HepG2 (cell line): ENCODE measurements at regions not wholly inside any gene's neighbourhood (a gene's known extent, or its start where the extent isn't known, plus 50 kb on each side); places are given as distances from the start of the nearest gene placed in this dataset.

Experiments used
- ATAC-seq: fragments of 200-7000 bp; cut with Tn5 transposase; 3 replicates; pipeline ENCODE4 v1.9.1; 2020; ENCODE audit warnings: mild to moderate bottlenecking, moderate library complexity
- BruUV-seq: library from RNA; stranded (reverse); fragments of 400-500 nt; replicated peaks from 2 replicates; lab custom pipeline; 2021; lab: Mats Ljungman, UMichigan
- CTCF ChIA-PET: fragments of 300-600 bp; formaldehyde crosslinking; extraction: SDS; loops from one replicate; lab custom pipeline; 2021; ENCODE audit warnings: low total read pairs, inconsistent platforms, low intra/inter-chr PET ratio; lab: Yijun Ruan, JAX
- POLR2A ChIA-PET: fragments of 350-600 bp; sonication (Branson Sonifier 250); formaldehyde crosslinking; loops from one replicate; lab custom pipeline; 2020; ENCODE audit warnings: antibody characterized with exemption, inconsistent platforms; lab: Yijun Ruan, JAX
- DNase-seq: peaks from one replicate; pipeline ENCODE4 v3.0.0-alpha.2; 2015; ENCODE audit warnings: low spot score
- FAIRE-seq: peaks from 3 replicates; lab custom pipeline; 2011; peaks lifted over from hg19 to GRCh38; lab: Jason Lieb, UNC
- H2AFZ ChIP-seq: one replicate; pipeline ENCODE4 v1.6.1; 2011; ENCODE audit warnings: low read length, inconsistent platforms
- H3K27ac ChIP-seq: fragments of 300-600 bp; 3 replicates; pipeline ENCODE4 v1.8.0; 2011; ENCODE audit warnings: mixed run types, mild to moderate bottlenecking, mixed read lengths, low read length, inconsistent platforms; ENCODE audit not compliant: insufficient read depth; ENCODE audit errors: extremely low read length
- H3K27me3 ChIP-seq, 2 experiments: fragments of 200-600 bp in 1 of 2; 2 replicates in 1 of 2; 3 replicates in 1 of 2; pipeline versions ENCODE4 v1.6.0 to v1.8.0; 2011; ENCODE audit warnings: low read length in 2 of 2, mild to moderate bottlenecking in 2 of 2, moderate library complexity in 2 of 2, inconsistent platforms in 1 of 2; ENCODE audit not compliant: insufficient read depth in 2 of 2, control insufficient read depth in 1 of 2
- H3K36me3 ChIP-seq, 2 experiments: fragments of 200-600 bp in 1 of 2; replicated peaks in 1 of 2; 2 replicates in 1 of 2; 3 replicates in 1 of 2; pipeline versions ENCODE4 v1.5.1 to v1.8.0; 2011; ENCODE audit warnings: low read length in 2 of 2, inconsistent platforms in 1 of 2; ENCODE audit not compliant: insufficient read depth in 2 of 2, control insufficient read depth in 1 of 2
- H3K4me1 ChIP-seq: 2 replicates; pipeline ENCODE4 v1.5.1; 2012; ENCODE audit warnings: low read length, inconsistent platforms; ENCODE audit not compliant: insufficient read depth
- H3K4me2 ChIP-seq: 2 replicates; pipeline ENCODE4 v1.6.0; 2011; ENCODE audit warnings: low read depth, low read length, inconsistent platforms
- H3K4me3 ChIP-seq, 3 experiments: fragments of 200-600 bp in 1 of 3; sonication (generic), shearing (Covaris generic) in 1 of 3; replicated peaks in 1 of 3; 2 replicates each; pipeline ENCODE4 v1.5.1; 2011 to 2016; ENCODE audit warnings: low read length in 3 of 3, inconsistent platforms in 2 of 3, low read depth in 2 of 3, mild to moderate bottlenecking in 2 of 3, control low read depth in 1 of 3, mixed read lengths in 1 of 3; ENCODE audit not compliant: insufficient read depth in 1 of 3
- H3K79me2 ChIP-seq: one replicate; pipeline ENCODE4 v1.6.1; 2011; ENCODE audit warnings: low read length, inconsistent platforms; ENCODE audit not compliant: insufficient read depth
- H3K9ac ChIP-seq: 2 replicates; pipeline ENCODE4 v1.6.0; 2011; ENCODE audit warnings: mild to moderate bottlenecking, low read depth, low read length, inconsistent platforms; ENCODE audit not compliant: insufficient read depth
- H3K9me3 ChIP-seq: 2 replicates; pipeline ENCODE4 v1.5.1; 2012; ENCODE audit warnings: mild to moderate bottlenecking, low read length
- H4K20me1 ChIP-seq: 2 replicates; pipeline ENCODE4 v1.6.0; 2011; ENCODE audit warnings: inconsistent platforms, mild to moderate bottlenecking, low read length, moderate library complexity; ENCODE audit not compliant: insufficient read depth
- CBFB ChIP-seq: sonication (generic); formaldehyde crosslinking; IDR thresholded peaks from 2 replicates; pipeline ENCODE4 v1.4.0; 2020; ENCODE audit warnings: missing genetic modification reagents
- FOXJ3 ChIP-seq: sonication (generic); formaldehyde crosslinking; IDR thresholded peaks from 2 replicates; pipeline ENCODE4 v1.4.0; 2020; ENCODE audit warnings: missing genetic modification reagents, mild to moderate bottlenecking, borderline replicate concordance
- MED8 ChIP-seq: sonication (generic); formaldehyde crosslinking; IDR thresholded peaks from 2 replicates; pipeline ENCODE4 v1.8.1; 2023; ENCODE audit warnings: mild to moderate bottlenecking, missing genetic modification reagents; ENCODE audit not compliant: insufficient replicate concordance
- MTA1 ChIP-seq: sonication (generic); formaldehyde crosslinking; IDR thresholded peaks from 2 replicates; pipeline ENCODE4 v1.4.0; 2020; ENCODE audit warnings: missing genetic modification reagents, mild to moderate bottlenecking, borderline replicate concordance
- POLR2G ChIP-seq: fragments of 200-400 bp; formaldehyde crosslinking; IDR thresholded peaks from 2 replicates; pipeline ENCODE4 v1.6.1; 2018; ENCODE audit warnings: mild to moderate bottlenecking, low read depth, low read length, moderate library complexity
- RCOR2 ChIP-seq: IDR thresholded peaks from 2 replicates; pipeline ENCODE4 v1.6.1; 2016; ENCODE audit warnings: missing biosample characterization, missing genetic modification reagents
- RFXAP ChIP-seq: sonication (generic); formaldehyde crosslinking; IDR thresholded peaks from 2 replicates; pipeline ENCODE4 v1.4.0; 2020; ENCODE audit warnings: missing genetic modification reagents, borderline replicate concordance
- SPEN ChIP-seq: sonication (generic); formaldehyde crosslinking; IDR thresholded peaks from 2 replicates; pipeline ENCODE4 v1.5.1; 2020; ENCODE audit warnings: low read depth, mild to moderate bottlenecking, missing genetic modification reagents
- SRF ChIP-seq: IDR thresholded peaks from 2 replicates; pipeline ENCODE4 v1.6.1; 2011; ENCODE audit warnings: mild to moderate bottlenecking, low read depth, low read length, moderate library complexity
- WIZ ChIP-seq: sonication (generic); formaldehyde crosslinking; IDR thresholded peaks from 2 replicates; pipeline ENCODE4 v1.5.1; 2020; ENCODE audit warnings: mild to moderate bottlenecking, missing genetic modification reagents
- ZNF570 ChIP-seq: sonication (generic); formaldehyde crosslinking; IDR thresholded peaks from 2 replicates; pipeline ENCODE4 v1.4.0; 2020; ENCODE audit warnings: mild to moderate bottlenecking, missing genetic modification reagents, borderline replicate concordance
- ZNF790 ChIP-seq: sonication (generic); formaldehyde crosslinking; IDR thresholded peaks from 2 replicates; pipeline ENCODE4 v1.8.0; 2022; ENCODE audit warnings: missing genetic modification reagents, mild to moderate bottlenecking, borderline replicate concordance
- ZSCAN9 ChIP-seq: IDR thresholded peaks from 2 replicates; pipeline ENCODE4 v1.6.1; 2016; ENCODE audit warnings: borderline replicate concordance
- WGBS: methylation state at CpG from one replicate; pipeline ENCODE4 v1.1.6; 2017; ENCODE audit warnings: low lambda C conversion rate; 5-methylcytosine and 5-hydroxymethylcytosine counted together
- in situ Hi-C: cut with HindIII; loops from 2 replicates; pipeline ENCODE4 v1.10.0; 2017; ENCODE audit warnings: low pct_unique_long_range_greater_than_20kb; ENCODE audit not compliant: extremely low pct_ligation_motif_present
- intact Hi-C: fragments of 100-400 bp; cut with micrococcal nuclease; formaldehyde crosslinking; loops from one replicate; pipeline ENCODE4 v1.10.0; 2022; ENCODE audit not compliant: unreplicated experiment
- TF ChIP-seq, protein P1 (sequence below): sonication (generic); formaldehyde crosslinking; IDR thresholded peaks from 2 replicates; pipeline ENCODE4 v1.4.0; 2020; ENCODE audit warnings: missing genetic modification reagents

DNA sequence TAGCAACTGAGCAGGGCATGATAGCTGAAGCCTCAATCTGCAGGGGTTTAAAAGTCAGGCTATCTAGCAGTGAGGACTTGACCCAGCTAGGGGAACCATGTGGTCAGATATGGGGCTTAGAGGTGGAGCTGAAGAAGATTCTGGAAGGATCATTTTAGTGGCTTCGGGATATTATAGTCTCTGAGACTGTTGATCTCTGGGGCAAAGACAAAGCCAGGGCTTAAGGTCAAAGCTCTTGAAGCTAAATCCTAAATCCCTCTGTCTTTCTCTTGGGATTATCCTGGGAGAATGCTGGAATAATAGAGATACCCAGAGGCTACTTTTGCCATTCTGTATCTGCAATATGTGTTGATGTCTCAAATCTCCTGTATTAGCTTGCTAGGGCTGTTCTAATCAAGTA lies 132.2 kb downstream of the DHX35 start:
- Histone ChIP-seq H3K36me3 (no peaks in the 10 kb centered on the region), H3K4me3 (no peak overlapping the region), H3K79me2 (no peaks in the 10 kb centered on the region), H4K20me1 (no peaks in the 10 kb centered on the region), H3K27ac (no peak overlapping the region), H3K27me3 (peaks cover 2 to 9% of the 10 kb centered on the region in 2 experiments; a peak in 1 of 5 replicates), H3K4me1 (peaks cover 15% of the 10 kb centered on the region), H3K9ac (no peak overlapping the region), H2AFZ (no peak overlapping the region), H3K4me2 (no peak overlapping the region), H3K9me3 (no peaks in the 10 kb centered on the region)
- FAIRE-seq (no peak), ATAC-seq (no peak), DNase-seq (no peak)
- 25% methylated on average over 1 of the region's 1 CpG for WGBS
- no TSS peak for BruUV-seq
- intact Hi-C loops (no loop called here), in situ Hi-C loops (no loop called here)
- POLR2A ChIA-PET = no interaction called here
- TF ChIP-seq RCOR2 (CRISPR knock-in tag) (no peak), ZSCAN9 (CRISPR knock-in tag) (no peak), CBFB (CRISPR knock-in tag) (no peak), SRF (no peak), POLR2G (no peak)
- CTCF ChIA-PET = no interaction called here

DNA sequence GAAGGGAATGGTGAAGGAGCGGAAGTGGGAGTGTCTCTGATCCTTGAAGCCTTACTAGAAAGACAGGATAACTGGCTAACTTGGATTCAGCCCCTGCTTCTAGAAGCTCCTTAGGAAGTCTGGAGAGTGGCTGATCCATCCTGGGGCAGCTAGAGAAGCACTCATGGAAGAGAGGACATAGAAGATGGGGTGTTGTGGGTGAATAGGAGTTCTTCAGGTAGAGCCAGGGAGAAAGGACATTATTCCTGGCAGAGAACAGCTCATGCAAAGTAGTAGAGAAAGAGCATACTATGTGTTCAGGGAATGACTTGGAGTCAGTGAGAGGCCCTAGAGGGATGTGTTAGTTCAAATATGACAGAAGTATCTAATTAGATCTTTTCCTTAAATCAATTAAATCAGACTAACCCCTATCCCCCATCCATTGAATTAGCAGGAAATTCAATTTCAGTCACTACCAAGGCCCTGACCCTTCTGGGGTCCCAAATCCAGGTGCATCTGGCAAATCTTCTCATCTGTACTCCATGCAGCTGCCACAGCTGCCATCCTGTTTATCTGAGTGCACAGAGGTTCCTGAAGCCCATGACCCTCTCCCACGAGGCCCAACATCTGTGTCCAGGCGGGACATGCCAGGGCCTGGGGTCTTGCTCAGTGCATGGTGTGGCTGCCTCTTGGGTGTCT lies 130.7 kb downstream of the DHX35 start:
- Histone ChIP-seq H3K9me3 (no peaks in the 10 kb centered on the region), H3K9ac (no peak overlapping the region), H4K20me1 (no peaks in the 10 kb centered on the region), H2AFZ (no peak overlapping the region), H3K27ac (no peak overlapping the region), H3K79me2 (no peaks in the 10 kb centered on the region), H3K27me3 (peaks cover 2 to 8% of the 10 kb centered on the region in 2 experiments; a peak in 1 of 5 replicates), H3K4me3 (no peak overlapping the region), H3K4me2 (no peak overlapping the region), H3K36me3 (no peaks in the 10 kb centered on the region), H3K4me1 (peaks cover 7% of the 10 kb centered on the region)
- ChIA-PET CTCF (no interaction called here), POLR2A (no interaction called here)
- in situ Hi-C loops = no loop called here
- 11% methylated on average over 3 of the region's 3 CpGs for WGBS
- ATAC-seq = no peak
- intact Hi-C loops = no loop called here
- FAIRE-seq = no peak
- BruUV-seq = no TSS peak
- TF ChIP-seq WIZ (CRISPR knock-in tag) (no peak), ZNF790 (CRISPR knock-in tag) (no peak), FOXJ3 (CRISPR knock-in tag) (no peak), ZNF570 (CRISPR knock-in tag) (no peak), MTA1 (no peak), SPEN (CRISPR knock-in tag) (no peak), RFXAP (CRISPR knock-in tag) (no peak), MED8 (no peak)
- TF ChIP-seq, protein P1, sequence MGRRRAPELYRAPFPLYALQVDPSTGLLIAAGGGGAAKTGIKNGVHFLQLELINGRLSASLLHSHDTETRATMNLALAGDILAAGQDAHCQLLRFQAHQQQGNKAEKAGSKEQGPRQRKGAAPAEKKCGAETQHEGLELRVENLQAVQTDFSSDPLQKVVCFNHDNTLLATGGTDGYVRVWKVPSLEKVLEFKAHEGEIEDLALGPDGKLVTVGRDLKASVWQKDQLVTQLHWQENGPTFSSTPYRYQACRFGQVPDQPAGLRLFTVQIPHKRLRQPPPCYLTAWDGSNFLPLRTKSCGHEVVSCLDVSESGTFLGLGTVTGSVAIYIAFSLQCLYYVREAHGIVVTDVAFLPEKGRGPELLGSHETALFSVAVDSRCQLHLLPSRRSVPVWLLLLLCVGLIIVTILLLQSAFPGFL = no peak
- no peak for DNase-seq
